Erythroblast (primary cell): ENCODE measurements at regions not wholly inside any gene's neighbourhood (a gene's known extent, or its start where the extent isn't known, plus 50 kb on each side); places are given as distances from the start of the nearest gene placed in this dataset.
"Not testable (repeated sequence)": the region's sequence is repeated elsewhere in the genome, so short reads cannot be mapped to it uniquely, and the experiment has no call there.

ENCODE experiments used
- DNase-seq, 2 experiments: peaks; one replicate each; lab custom pipeline; 2025; lab: John Stamatoyannopoulos, UW
- GATA1 ChIP-seq: IDR thresholded peaks from 2 replicates; pipeline ENCODE4 v1.6.1; 2011; ENCODE audit warnings: low read depth, mild to moderate bottlenecking, control low read depth, low read length, moderate library complexity
- POLR2A ChIP-seq: IDR thresholded peaks from 2 replicates; pipeline ENCODE4 v1.6.1; 2011; ENCODE audit warnings: mild to moderate bottlenecking, low read length

DNA sequence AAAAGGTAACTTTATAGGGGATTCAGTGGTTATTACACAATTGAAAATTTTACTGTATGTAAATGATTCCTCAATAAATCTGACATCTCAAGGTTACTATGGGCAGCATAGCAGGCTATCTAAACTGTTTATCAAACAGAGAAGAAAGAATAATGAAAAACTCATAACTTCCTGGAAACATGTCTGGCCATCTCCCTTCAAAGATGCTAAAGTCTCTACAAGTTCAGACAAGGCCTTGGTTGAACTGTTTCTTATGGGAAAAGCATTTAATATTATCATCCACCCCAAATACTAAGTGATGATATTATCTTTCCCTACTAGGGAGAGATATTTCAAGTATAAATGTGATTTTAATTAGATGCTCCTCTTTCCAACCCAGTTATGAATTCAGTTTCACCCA is 114.9 kb downstream of the ARRDC4 start:
- no peak for TF ChIP-seq GATA1
- no peak for TF ChIP-seq POLR2A
- no peak for DNase-seq

- DNase-seq = peak; percentile 21 to 32
- TF ChIP-seq POLR2A (no peak), GATA1 (no peak)
Observed at GRCh38 chr15:98076021-98076816, 115.7 kb downstream of the ARRDC4 start.

DNA sequence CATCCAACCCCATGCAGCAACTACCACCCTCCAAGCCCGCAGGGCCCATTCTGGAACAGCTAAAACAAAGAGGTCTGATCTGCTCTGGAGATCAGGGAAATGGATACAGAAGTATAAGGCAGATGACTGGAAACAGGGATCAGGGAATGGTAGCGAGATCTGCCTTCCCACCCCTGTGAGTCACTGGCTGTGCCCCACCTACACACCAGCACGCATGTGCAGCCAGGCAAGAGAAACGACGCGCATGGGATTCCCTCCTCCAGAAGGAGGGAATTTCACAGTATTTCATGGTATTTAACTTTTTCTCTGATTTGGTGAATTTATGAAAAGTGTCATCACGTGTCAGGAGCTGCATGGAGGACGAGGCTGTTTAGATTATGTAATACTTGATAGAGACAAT is 116.7 kb downstream of the ARRDC4 start:
- TF ChIP-seq GATA1 (no peak), POLR2A (no peak)
- DNase-seq = no peak

DNA sequence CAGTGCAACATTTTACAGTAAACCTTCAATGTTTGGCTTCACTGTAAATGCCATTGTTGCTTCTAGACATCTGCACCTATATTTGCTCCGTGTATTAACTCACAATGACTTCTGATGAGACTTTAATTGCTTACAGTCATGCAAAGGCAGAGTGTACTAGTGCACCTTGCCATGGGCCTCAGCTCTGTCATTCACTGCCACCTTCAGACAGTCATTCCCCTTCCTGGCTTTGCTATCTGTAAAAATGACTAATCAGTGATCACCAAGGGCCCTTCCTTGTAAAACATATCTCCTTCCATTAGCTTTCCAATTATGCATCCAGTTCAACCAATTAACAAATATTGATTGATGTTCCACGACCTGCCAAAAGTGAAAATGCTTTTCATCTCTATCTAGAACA is 120.3 kb downstream of the ARRDC4 start:
- no peak for DNase-seq
- no peak for TF ChIP-seq POLR2A
- no peak for TF ChIP-seq GATA1

- no peak for TF ChIP-seq GATA1
- no peak for TF ChIP-seq POLR2A
- DNase-seq = no peak
Observed at GRCh38 chr15:98083203-98083910, 122.9 kb downstream of the ARRDC4 start.

DNA sequence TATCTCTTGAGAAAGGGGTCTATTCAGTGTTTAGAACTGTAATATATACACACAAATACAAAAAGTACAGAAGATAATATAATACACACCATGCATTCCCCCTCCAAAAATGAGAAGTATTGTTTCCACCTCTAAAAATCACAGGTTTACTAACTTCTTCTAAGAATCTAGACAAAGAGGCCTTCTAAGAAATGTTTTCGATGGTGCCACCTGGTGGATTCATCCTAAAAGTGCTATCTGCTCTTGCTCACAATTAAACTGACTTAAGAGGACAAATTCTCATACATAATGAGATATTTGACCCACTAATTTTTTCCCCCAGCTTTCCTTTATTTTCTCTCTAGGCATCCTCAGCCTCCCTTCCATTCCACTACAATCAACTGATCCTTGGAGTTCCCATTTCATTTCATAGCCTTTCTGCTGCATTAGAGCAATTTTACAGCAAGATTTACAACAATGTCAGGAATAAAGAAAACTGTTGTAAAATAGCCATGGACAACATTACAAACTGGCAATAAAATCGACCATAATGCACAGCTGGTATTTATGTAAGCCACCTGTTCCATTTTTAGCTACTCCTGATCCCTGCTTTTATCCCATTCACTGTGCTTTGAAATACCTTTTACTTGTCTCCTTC is 124.6 kb downstream of the ARRDC4 start:
- no peak for TF ChIP-seq POLR2A
- no peak for TF ChIP-seq GATA1
- DNase-seq = peak; percentile 56 to 71

DNA sequence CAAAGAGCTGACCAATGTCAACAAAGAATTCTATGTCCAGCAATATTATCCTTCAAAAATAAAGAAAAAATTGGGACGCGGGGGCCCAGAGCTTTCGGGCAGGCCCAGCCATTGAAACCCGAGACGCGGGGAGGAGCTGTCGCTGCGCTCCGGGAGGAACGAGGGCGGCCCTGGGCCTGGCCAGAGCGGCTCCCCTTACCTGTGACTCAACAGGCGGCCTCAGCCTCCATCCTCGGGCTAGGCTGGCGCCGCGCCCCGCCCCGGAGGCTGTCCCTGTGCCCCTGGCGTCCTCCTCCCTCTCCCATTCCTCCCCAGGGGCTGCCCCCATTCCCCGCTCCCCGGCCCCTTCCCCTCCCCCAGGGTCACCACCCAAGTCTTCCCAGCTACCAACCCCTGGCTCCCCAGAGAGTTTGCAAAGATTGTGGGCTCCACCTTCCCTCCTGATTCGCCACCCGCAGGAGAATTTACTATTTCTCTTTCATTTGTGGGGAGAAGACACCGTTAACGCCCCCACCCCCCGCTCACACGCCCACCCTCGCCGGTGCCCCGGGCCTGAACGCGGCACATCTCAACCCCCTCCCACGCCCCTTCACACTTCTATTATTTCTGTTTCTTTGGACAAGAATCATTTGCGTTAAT is 127.9 kb downstream of the ARRDC4 start:
- DNase-seq = not testable (repeated sequence)

DNA sequence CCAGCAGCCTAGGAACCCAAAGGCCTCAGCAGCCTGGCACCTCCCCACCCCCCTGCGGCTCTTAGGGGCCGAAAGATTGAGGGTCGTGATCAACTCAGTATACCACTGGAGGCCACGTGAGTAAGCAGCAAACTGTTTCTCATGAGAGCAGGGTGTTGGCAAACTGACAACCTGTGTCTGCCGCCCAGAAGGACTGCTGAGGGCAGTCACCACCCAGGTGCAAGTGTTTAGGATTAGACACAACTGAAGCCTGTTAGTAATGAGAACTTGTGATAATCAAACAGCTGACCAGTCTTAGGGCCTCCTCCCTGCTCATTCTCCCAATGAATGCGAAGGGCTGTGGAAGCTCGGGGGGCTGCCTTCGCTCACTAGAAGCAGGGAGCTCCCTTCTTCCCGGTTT is 128.8 kb downstream of the ARRDC4 start:
- not testable (repeated sequence) for DNase-seq

- not testable (repeated sequence) for DNase-seq
Observed at GRCh38 chr15:98097986-98098385, 137.5 kb downstream of the ARRDC4 start.

DNA sequence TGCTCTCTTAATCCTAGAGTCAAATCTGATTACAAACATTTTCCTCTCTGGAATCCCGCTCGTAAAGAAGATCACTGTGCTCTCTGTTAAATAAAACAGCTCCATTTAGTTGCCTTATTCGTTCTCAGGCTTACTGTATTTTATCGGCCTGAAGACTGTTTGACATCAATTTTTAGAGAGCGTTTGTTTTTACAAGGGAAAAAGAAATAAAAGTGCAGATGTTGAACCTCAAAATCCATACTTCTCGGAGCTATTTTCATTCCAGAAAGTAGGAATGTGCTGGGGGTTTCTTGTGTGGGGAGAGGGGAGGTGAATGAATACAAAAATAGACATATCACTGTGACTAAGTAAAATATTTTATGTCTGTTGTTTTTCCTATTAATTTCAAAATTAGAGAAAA is 140.1 kb downstream of the ARRDC4 start:
- not testable (repeated sequence) for DNase-seq

- no peak for DNase-seq
- TF ChIP-seq GATA1 (no peak), POLR2A (no peak)
Observed at GRCh38 chr15:98103570-98103969, 143.1 kb downstream of the ARRDC4 start.

DNA sequence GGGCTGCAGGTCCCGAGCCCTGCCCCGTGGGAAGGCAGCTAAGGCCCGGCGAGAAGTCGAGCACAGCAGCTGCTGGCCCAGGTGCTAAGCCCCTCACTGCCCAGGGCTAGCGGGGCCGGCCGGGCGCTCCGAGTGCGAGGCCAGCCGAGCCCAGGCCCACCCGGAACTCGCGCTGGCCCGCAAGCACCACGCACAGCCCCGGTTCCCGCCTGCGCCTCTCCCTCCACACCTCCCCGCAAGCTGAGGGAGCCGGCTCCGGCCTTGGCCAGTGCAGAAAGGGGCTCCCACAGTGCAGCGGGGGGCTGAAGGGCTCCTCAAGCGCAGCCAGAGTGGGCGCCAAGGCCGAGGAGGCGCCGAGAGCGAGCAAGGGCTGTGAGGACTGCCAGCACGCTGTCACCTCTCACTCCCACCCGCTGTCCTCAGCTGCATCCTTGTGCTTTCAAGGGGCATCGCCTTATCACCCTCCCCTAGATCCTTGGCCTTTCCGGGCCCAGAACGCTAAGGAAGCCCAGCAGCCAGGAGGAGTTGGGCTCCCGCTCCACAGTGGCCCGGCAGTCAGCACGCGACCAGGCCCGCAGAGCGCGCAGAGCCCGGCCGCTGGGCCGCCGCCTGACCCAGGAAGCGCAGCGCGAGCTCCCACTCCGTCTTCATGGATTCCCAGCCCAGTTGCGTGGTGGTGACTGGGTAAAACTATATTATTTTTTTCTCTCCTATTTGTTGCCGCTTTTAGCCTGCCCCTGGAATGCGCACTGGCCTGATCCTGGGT is 144.1 kb downstream of the ARRDC4 start:
- DNase-seq = not testable (repeated sequence)

DNA sequence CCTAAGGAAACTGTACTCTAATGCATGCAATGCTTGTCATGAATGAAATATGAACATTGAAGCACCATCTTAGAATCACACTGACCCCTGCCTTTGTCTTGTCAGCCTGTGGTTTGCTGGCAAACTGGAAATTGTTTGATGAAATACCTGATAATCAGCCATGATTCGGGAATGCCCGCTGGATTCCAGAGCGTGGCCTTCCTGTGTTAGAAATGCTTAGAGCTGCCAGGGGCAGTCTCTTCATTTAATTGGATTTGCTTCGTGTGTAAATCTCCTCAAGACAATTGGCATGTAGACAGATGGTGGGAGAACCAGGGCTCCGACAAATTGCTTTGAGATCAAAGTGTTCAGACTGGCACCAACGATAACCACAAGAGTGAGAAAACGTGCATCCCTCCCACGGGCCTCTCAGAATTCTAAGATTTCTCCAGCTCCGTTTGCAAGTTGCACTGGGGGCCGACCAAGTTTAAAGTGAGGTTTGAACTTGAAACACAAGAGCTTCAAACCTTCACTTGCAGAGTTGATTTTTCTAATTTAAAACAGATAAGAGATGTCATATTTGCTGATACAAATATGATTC is 146.2 kb downstream of the ARRDC4 start:
- DNase-seq = not testable (repeated sequence)

GRCh38 chr15:98111806-98112205 is 151.3 kb downstream of the ARRDC4 start:
- DNase-seq = no peak
- no peak for TF ChIP-seq POLR2A
- no peak for TF ChIP-seq GATA1
